ENCODE measurements at regions not wholly inside any gene's neighbourhood (a gene's known extent, or its start where the extent isn't known, plus 50 kb on each side); places are given as distances from the start of the nearest gene placed in this dataset.

DNA sequence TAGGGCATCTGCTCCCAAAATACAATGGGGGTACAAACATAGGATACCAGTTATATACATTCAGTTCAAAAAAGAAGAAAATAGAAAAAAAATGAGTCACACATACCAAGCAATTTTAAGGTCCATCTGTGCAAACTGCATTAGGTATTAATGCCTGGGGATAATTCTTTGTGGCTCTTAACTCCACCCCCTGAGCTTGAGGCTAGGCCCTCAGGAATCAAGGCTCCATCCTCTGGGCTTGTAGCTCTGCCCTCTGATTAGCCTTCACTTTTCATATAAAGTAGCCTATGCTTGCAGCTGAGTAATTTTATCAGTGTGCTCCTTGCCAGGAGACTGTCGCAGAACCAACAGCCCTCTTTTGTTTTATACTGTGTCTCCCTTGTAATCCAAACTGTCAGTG lies 69.9 kb upstream of the BACE2 start:
- no peak for TF ChIP-seq EZH2 (IDR thresholded peaks at IDR 0.05)
- TF ChIP-seq POLR2AphosphoS5 (IDR thresholded peaks at IDR 0.05; ENCODE audit: borderline replicate concordance, low read depth, low read length): no peak
